ENCODE measurements at regions not wholly inside any gene's neighbourhood (a gene's known extent, or its start where the extent isn't known, plus 50 kb on each side); places are given as distances from the start of the nearest gene placed in this dataset.
A peak's percentile ranks its signal among the peaks of the same experiment; 100 is the strongest.

DNA sequence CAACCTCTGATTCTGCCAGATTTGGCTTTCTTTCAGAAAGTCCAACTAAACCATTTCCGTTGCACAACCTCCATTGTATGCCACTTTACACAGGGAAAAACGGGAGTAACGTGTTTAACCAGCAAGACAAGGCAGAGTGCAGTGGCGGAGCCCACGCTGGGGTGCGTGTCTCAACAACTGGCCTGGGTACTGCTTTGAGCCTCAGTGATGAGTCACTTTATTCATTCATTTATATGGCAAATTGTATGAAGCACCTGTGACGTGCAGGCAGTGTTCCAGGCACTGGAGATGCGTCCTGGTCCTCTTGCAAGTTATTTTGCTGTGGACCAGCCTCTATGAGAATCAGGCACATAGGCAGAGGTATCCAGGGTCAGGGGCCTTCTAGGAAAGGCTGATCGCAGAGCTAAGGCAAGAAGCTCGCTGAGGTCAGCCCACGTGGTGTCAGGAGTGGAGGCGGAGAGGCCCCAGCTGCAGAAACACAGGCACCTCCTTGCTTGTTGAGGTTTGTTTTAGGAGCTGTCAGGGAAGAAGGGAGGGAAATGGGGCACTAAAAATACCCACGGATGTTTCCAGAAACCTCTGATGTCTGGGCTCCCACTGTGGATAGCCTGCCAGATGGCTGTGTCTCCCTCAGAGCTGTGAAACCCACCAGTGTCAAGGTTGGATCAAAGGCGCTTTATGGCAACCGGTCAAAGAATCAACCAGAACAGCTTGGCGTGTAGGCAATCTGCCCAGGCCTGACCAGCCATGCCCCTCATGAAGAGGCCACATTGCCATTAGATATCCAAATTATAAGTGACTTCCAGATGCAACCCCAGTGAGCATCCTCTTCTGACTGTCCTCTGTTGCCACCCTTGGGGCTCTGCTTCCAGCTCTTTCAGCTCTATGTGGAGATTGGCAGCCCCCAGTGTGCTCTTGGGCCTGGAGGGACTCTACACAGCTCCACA, 157.2 kb downstream of the CD83 start:
- no peak for DNase-seq (ENCODE audit: low spot score)

DNA sequence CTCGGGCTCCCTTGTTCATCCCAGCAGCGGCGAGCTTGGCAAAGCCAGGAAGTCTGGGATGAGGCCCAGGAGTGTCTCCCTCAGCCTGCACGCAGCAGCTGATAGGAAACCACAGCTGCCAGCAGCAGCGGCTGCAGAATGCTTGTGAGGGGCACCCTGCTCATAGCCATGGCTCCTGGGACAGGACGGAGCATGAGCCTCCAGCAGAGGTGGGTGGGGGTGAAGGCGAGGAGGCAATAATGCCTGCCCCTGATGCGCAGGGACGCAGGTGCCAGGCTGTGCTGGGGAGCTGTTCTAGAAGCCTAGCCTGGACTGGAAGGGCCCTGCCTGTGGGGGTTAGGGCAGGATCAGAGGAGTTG, 157.9 kb downstream of the CD83 start:
- DNase-seq (ENCODE audit: low spot score), result no peak

DNA sequence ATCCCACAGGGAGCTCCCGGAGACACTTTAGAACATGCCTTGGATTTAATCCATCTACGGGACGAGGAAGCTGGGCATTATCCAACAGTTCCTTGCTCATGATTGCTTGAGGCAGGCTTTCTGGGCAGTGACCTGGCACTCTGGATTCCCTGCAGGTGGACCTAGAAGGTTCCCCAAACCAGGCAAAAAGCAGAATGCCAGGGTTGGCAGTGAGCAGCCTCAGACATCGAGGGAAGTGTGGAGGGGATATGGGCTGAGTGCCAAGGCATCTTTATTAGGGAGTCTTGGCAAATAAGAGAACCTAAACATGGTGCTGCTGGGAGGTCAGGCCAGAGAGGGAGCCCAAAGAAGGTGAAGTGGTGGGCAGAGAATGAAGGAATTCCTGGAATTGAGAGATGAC, 158.5 kb downstream of the CD83 start:
- DNase-seq (ENCODE audit: low spot score), result no peak

DNA sequence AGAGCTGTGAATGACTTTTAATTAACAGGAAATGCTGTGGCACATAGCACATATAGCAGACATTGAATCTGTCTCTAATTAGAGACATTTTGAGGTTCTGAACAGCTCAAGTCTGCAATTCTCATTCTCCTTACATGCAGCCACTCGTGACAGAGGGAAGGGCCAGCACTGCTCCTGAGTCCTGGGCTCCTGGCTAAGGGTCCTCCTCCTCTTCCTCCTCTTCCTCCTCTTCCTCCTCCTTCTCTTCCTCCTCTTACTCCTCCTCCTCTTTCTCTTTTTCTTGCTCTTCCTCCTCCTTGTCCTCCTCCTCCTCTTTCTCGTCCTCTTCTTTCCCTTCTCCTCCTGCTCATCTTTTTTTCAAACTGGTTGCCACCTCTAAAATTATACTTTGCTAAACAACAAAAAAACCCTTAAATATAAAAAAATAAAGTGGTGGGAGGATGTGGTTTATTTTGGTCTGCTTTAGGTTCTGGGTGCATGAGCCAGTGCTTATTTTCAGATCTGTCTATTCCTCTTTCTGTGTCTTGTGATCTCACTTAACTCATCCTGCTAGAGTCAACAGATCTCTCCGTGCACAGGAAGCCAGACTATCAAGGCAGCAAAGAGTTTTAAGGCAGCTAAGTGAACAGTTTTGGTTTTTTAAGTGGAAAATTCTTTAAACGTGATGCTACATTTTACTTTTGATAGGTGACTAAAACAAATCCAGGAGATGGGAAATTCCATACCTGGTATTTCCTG, 159.3 kb downstream of the CD83 start:
- DNase-seq (ENCODE audit: low spot score), result no peak

DNA sequence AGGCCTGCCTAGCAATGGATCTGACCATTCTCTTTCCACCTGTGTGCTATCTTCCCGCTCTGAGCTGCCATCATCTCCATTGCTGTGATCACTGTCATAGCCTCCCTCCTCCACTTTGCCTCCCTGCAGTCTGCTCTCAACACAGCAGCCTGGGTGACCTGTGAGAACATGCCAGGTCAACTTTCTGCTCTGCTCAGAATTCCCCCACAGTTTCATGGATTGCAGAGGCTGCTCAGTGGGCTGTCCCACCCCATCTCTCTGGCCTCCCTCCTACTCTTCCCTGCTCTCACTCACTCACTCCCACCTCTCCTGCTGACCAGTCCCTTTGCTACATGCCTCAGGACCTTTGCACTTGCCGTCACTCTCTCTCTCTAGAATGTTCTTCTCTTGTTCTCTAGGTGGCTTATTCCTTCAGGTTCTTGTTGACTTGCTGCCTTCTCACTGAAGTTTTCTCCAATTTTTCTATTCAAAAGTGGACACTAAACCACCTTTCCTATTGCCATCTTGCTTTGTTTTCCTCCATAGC, 159.9 kb downstream of the CD83 start:
- DNase-seq (ENCODE audit: low spot score), result no peak

DNA sequence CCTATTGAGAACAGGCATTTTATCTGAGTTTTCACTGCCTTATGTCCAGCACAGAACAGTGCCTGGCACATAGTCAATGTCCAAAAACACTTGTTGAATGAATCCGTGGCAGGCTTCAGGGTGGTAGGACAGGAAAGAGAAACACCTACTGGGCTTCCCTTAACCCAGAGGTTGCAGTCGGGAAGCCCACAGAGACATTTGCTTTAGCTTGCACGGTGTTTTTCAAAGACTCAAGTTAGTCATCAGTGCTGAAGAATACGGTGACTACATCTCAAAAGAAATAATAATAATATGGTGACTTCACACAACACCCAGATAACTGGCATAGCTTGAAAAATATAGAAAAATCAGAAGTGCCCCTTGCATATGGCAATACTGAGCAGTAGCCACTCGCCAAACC, 160.4 kb downstream of the CD83 start:
- DNase-seq (ENCODE audit: low spot score), result no peak

DNA sequence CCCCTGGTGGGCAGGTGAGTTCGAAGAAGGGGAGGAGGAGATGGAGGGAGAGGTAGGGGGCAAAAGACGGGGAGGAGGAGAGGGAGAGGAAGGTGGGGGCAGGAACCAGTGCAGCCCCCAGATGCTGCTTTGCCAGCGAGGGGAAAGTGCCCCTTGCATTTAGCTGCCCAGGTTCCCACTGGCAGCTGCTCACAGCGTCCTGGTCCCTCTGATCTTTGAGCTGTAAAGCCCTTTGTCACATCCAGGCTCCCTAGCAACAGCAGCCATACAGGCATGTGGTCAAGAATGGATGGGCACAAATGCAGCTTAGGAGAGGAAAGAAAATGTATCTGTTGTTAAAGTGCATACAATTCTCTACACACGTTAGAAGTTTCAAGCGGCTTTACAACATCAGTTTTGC, 160.9 kb downstream of the CD83 start:
- DNase-seq (ENCODE audit: low spot score), result no peak

DNA sequence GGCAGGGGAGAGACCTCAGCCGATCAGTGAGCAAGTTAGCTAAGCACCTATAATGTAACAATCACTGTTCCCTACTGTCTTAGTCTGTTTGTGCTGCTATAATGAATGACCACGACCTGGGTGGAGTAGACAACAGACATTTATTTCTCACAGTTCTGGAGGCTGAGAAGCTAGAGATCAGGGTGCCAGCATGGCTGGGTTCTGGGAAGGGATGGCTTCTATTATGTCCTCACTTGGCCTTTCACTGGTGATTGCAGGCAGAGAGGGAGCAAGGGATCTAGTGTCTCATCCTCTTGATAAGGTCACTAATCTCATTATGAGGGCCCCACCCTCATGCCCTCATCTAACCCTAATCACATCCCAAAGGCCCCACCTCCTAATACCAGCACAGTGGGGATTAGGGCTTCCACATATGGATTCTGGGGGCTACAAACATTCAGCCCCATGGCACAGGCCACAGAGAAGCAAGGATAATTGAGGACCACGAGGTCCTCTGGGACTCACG, 162.5 kb downstream of the CD83 start:
- no peak for DNase-seq (ENCODE audit: low spot score)

DNA sequence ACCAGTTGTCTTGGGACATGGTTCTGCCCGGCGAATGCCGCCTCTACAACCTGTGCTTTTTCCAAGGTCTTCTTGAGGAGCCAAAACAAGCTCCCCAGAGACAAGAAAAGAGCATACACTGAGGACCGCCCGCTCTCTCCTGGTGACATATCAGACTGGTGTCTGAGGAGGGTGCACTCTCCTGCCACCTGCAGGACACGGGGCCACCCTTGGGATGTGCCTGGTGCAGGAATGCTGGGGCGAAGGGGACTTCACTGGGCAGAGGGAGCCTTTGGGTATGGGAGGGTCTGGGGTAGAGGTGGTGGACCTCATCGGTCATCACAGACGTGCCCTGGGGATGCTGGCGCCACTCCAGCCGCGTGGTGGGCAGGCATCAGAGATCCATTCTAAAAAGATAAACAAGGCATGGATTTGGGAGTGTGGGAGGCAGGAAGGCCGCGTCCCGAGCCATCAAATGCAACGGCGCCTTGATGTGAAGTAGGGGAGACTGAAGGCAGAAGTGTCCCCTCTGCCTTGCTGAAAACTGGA, 163.3 kb downstream of the CD83 start:
- DNase-seq (ENCODE audit: low spot score), result no peak

DNA sequence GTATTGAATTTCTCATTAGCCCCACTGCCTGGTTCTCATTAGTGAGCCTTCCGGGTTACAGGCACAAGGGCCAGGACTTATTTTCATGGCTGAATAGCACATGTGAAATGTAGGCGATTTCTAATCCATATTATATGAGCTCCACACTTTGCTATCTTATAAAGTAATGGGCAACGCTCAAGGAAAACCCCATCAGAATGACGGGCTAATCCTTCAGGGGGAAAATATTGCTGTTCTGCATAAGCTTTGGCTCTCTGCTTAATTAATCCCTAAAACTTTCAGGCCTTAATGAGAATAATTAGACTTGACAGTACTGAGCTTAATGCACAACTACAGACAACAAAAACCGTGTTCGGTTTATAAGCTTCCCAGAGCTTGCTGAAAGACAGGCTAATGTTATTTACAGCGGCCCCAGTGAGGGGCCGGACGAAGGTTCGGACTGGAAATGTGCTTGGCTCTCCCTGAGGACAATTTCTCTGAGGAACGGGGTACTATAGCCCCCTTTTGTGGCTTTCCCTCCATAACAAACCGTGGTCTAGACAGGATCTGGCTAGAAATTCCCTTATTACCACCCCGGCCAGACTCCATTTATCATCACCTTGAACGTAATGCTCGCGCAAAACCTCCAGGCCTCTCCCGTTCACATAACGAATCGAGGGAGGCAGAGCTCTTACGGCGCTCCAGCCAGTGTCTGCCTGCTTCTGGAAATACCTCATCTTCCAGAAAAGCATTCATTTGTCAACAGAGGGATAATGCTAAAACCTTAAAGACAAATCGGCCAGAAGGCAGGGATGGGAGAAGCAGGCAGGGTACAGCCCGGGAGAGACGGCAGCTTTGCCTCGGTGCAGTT, 164.5 kb downstream of the CD83 start:
- no peak for DNase-seq (ENCODE audit: low spot score)

DNA sequence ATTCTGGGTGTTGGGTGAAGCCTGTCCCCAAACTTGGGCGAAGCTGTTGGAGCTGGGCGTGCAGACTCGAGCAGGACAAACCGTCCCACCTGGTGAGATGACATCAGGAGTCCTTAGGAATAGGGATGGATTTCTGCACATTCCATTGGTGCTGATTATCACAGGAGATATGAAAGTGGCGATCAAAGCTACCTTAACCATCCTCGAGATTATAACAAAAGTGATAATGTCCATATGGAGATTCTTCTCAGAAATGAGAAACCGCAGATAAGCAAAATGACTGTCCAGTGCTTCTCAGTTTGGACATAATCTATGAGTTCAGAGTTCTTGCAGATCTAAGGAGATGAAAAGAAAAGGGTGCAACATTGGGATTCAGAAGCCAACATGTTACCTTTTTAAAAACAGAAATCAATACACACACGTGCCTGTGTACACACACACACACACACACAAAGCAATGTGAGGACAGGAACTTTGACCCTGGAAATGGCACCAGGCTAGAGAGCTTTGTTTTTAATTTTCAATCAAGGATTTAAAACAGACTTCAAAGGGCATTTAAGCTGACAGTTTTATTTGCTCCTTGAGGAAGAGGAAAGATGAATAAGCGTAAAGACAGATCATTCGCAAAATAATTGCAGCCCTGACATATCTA, 165.4 kb downstream of the CD83 start:
- DNase-seq (ENCODE audit: low spot score), result no peak

DNA sequence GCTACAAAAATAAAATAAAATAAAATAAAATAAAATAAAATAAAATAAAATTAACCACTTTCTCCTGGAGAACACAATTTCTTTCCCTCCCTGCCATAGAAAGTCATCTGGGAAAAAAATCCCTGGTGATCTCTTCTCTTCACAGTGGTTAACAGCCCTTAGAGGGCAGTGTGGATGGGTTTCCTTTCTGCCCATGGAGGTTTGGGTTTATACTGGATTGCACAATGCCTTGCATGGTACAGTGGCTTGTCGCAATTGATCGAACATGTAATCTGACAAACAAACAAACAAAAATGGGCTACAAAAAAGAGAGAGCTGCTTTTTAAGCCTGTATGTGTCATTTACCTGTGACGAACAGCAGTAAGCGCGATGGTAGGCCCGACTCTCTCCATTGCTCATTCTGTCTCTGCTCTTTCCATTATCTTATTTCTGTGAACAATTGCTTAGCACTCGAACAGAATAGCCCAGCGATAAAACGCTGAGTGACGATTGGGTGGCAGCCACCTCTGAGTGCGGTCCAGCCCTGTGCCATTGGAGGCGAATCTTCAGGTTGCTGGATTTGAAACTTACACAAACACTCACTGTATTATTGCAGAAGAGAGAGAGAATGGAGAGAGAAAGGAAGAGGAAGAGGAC, 166.1 kb downstream of the CD83 start:
- DNase-seq (ENCODE audit: low spot score), result no peak

DNA sequence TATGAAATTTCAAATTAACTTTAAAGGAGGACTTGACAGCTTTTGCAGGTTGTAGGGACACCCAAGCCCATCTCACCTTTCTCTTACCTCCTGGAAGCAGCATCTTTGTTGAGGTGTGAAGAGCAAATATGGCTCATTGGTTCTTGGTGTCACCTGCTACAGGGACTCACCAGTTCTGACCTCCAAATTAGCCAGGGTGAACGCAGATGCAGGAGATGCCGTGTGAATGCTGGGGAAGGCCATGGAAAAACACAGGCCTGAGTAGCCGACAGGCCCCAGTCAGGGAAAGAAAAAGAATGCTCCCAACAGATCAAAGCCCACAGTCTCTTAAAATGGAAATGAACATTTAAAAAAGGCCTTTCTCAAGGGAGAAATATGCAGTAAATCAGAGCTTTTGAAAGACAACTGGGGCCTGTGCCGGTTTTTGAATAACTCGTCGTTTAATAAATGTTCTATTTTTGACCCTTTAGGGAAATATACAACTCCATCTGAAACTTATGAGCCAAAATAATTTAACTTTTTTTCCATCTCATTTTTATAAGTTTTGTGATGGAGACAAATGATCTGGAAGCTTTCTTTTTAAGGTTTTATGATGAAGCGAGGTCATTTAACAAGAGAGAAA, 167.5 kb downstream of the CD83 start:
- no peak for DNase-seq (ENCODE audit: low spot score)

DNA sequence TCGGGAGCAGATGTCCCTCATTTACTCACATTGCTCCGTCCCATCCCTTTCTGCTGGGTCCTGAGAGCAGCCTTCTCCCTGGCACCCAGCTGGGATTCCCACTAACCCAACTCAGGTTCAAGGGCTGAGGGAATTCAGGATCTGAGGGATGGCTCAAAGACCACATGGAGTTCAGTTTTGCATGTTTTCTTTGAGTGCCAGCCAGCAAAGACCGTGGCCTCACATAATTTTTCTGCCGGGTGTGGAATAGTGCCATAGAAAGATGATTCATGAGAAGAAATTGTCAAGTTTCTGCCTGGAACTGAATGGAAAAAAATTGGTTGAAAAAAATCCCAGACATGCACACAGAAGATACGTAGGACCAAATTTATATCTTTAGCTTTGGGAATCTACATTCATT, 168.6 kb downstream of the CD83 start:
- peak; percentile 12 for DNase-seq (ENCODE audit: low spot score)

DNA sequence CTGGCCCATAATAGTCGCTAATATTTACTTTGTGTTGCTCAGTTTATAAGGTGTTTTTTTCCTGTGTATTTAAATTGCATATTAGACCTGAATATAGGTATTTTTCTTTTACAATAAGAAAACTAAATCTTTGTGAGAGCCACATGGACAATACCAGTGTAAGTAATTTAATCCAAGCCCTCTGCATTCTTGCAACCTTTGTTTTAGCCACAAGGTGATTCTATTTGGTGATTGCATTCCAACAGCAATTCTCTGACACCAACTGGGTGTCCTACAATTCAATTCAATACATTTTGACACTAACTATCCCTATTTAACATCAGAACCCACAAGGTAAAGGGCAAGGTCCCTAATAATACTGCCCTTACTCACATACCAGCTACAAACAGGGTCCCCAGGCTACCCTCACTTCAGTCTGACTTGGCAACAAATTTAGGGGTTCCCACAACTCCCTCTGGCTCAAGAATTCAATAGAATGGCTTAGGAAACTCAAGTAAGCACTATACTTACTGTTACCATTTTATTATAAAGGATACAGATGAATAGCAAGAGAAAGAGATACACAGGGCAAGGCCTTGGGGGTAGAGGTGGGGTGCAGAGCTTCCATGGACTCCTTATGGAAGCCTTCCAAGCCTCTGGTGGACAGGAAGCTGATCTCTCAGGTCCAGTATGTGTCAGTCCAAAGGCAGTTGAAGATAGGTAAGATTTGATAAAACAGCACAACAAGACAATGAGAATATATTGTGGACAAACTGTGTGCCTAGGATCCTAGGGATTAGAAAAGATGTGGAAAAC, 169.3 kb downstream of the CD83 start:
- no peak for DNase-seq (ENCODE audit: low spot score)

DNA sequence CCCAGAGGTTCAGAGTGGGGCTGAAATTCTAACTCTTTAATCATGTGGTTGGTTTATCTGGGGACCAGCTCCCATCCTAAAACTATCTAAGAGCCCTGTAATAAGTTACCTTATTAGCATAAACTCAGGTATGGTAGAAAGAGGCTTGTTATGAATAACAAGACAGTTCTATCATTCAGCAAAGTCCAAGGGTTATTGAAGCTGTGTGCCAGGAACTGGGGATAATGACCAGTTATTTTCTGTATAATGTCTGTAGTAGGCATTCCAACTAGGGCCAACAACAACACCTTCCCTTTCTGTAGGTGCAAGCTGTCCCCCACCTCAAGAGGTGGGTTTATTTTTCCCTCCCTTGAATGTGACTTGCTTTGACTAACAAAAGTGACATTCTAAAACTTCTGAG, 170.1 kb downstream of the CD83 start:
- no peak for DNase-seq (ENCODE audit: low spot score)

DNA sequence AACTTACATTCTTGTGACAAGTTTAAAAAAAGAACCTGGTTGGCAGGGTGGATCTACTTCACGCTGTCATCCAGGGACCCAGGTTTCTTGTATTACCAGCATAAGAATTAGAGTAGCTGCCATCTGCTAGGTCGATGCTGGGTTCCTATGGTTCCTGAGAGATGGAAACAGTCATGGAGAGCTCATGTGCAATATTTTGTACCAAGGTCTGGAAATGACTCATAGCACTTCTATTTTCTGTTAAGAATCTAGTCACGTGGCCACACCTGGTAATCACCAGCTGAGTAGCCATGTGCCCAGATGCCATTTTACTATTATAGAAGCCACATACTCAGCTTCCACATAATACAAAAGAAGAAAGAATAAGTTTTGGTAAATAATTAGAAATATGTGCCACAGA, 171.3 kb downstream of the CD83 start:
- DNase-seq (ENCODE audit: low spot score), result no peak

DNA sequence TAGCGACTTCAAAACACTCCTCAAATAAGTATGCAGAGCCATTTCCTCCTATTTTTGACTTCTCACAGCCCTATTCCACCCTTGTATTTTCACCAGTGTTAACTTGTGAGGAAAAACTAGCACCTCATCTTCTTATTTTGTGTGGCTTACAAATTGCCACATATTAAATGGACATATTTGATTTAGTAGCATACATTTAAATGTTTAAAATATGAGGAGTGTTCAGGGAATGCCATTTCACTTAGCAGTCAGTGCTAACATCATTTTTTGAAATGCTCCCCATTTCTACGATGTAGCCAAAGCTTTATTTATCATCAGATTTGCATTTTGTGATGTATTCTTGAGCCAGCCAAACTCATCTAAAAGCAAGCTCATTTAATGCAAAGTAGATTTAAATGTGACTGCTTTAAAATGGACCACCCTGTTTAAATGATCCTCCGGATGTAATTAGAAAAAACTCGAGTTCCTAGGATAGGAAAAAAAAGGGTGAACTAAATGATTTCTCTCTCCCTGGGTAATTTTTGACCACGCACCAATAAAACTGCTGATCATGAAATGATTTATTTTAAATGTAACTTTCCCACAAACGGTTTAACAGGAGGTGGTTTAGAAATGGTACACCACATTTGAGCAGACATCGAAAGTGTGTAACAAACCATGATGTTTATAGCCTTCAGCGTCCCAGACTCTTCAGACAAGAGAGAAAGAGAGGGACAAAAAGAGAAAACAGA, 172.6 kb downstream of the CD83 start:
- no peak for DNase-seq (ENCODE audit: low spot score)

Data from LoVo (cell line).